Stimulated activated CD8-positive, alpha-beta memory T cell treated with anti-CD3 and anti-CD28 coated beads, Interleukin-7, amount 100 ng/mL, for 1 hour (primary cell): ENCODE measurements at regions not wholly inside any gene's neighbourhood (a gene's known extent, or its start where the extent isn't known, plus 50 kb on each side); places are given as distances from the start of the nearest gene placed in this dataset.
"Not testable (repeated sequence)": the region's sequence is repeated elsewhere in the genome, so short reads cannot be mapped to it uniquely, and the experiment has no call there.

Experiments
- DNase-seq, 2 donors: peaks; one replicate each; pipeline ENCODE4 v3.0.0-alpha.2; 2020; ENCODE audit warnings: low read depth in 2 of 2

- no peak for DNase-seq
Measured at GRCh38 chr16:65808790-65809189, 557.7 kb upstream of the CDH5 start.

- DNase-seq: no peak
Measured at GRCh38 chr16:65807858-65808257, 558.6 kb upstream of the CDH5 start.

DNA sequence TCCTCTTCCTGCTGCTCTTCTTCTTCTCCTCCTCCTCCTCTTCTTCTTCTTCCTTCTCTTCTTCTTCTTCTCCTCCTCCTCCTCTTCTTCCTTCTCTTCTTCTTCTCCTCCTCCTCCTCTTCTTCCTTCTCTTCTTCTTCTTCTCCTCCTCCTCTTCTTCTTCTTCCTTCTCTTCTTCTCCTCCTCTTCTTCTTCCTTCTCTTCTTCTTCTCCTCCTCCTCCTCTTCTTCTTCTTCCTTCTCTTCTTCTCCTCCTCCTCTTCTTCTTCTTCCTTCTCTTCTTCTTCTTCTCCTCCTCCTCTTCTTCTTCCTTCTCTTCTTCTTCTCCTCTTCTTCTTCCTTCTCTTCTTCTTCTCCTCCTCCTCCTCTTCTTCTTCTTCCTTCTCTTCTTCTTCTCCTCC is 560.8 kb upstream of the CDH5 start:
- not testable (repeated sequence) for DNase-seq

DNA sequence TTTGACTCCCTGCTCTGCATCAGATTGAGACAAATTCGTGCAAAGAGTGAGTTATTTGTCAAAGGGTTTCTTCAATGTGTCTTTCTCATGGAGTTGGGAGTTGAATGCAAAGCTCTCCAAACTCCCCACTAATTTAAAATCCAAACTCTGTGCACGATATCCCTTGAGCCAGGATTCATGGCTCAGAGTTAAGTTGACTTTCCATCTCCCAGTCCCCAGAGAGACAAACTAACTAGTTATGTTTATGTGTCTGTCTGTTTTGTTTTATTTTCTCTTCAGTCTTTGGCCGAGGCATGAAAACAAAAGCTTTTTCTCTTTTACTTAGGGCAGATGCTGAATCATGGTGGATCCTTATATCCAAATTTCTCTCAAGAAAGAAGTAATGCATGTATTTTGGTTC is 570.0 kb upstream of the CDH5 start:
- DNase-seq: no peak

DNA sequence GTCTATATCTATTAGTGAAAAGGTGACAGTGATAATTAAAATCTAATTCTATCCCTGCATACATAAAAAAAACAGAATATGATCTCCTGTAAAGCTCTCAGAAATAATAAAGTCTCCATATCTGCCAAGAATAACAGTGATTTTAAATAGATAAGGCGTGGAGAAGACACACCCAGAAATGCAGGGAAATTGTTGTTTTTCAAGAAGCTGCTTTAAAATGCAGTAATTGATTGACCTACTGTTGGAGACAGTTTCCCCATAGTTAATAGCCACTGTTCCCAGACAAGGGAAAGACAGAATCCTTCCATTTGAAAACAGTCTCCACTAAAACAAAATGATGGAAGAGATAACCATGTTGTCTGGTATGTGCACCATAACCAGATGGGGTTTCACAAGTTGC is 571.5 kb upstream of the CDH5 start:
- no peak for DNase-seq

- DNase-seq: no peak
Measured at GRCh38 chr16:65793781-65794180, 572.7 kb upstream of the CDH5 start.

DNA sequence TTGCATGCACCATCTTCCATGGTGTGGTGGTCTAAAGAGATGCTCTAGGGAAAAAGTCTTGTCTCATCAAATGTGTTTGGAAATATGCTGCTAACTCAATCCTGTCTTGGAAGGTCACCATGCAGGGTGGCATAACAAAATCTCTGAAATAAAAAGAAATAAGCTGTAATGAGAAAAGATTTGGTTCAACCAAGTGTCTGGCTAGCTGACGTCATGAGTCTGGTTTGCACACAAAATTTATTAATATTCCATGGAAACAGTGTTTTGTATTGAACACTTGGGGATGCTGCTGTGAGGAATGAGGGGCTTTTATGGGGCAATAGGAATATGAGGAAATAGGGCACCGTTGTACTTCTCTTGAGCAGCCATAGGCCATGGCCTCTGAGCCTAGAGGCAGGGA is 575.7 kb upstream of the CDH5 start:
- DNase-seq: no peak

DNA sequence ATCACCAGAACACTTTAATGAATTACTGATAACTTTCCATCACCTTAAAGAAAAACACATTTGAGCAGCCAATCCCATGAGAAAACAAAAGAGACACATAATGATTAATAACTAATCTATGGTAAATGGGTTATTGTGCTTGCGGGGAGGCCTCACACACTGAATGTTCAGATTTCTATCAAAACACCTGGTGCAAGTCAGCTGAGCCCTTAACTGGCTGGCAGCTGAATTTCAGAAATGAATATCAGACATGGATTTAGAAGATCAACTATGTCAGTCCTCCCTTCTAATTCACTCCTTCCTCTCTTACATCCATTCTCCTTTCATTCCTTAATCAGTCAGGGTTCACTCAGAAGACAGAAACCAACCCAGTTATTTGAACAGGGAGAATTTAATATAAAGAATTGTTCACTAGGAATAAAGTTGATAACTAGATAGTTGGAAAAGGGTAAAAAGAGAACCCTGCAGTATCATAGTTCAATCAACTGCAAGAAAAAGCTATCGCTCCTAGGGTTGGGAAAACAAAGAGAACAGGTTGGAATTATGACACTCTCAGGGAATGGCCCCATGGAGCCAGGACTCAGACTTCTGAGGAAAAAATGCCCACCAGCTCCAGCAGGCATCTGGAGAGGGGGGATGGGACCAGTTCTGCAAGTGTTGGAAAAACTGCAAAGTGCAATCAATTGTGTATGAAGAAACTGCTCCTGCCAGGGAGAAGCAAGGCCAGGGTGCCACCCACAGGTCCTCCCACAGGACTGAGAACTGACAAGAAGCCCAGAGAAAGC is 577.1 kb upstream of the CDH5 start:
- DNase-seq: no peak

GRCh38 chr16:65788434-65789140 is 577.9 kb upstream of the CDH5 start:
- DNase-seq: no peak

GRCh38 chr16:65787921-65788320 is 578.6 kb upstream of the CDH5 start:
- DNase-seq: no peak

DNA sequence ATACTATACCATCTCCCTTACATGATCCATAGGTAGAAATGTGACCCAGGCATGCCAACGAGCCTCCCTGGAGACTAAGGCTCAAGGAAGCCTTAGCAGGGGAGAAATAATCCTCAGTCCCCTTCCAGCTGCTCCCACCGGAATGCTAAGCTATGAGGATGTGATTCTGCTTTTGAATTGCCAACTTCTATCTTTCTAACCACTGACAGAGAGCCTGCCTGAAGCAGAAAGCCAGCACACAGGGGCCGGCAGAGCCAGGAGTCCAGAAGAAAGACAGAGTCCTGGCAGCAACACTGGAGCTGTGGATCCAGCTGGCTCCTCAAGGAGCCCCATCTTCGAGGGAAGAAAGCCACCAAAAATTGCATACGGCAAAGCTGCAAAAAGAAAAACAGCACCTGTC is 579.6 kb upstream of the CDH5 start:
- no peak for DNase-seq

DNA sequence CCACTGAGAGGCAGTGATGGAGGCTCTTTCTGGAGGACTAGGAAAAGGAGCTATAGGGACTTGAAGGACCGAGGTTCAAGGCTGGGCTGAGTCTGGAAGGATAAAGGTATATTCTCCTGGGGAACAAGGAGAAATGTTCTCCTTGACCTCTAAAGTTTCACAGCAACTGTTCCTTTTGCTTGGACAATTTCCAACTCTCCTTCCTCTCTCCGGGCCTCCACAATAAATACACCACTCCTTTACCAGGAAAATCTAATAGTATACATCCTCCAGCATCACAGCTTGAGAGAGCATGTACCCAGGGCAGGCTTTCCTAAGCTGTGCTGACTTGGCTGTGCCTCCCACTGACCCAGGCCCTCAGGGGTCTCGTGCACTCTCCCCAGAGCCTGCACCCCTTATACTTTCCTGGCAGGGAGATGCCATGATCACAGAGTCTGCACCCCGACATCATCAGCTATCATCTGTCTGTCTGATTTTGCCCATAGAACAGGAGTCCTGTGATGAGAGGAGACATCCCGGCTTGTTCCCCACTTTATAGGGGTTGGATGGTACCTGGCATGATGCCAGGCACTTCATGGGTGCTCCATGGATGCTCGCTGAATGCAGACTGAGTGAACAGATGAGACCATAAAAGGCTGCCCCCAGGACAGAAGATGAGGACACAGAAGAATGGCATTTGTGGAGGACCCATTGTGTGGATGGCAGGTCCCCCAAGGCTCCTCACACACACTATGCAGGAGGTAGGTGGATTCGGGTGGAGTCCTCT is 582.6 kb upstream of the CDH5 start:
- DNase-seq: no peak

DNA sequence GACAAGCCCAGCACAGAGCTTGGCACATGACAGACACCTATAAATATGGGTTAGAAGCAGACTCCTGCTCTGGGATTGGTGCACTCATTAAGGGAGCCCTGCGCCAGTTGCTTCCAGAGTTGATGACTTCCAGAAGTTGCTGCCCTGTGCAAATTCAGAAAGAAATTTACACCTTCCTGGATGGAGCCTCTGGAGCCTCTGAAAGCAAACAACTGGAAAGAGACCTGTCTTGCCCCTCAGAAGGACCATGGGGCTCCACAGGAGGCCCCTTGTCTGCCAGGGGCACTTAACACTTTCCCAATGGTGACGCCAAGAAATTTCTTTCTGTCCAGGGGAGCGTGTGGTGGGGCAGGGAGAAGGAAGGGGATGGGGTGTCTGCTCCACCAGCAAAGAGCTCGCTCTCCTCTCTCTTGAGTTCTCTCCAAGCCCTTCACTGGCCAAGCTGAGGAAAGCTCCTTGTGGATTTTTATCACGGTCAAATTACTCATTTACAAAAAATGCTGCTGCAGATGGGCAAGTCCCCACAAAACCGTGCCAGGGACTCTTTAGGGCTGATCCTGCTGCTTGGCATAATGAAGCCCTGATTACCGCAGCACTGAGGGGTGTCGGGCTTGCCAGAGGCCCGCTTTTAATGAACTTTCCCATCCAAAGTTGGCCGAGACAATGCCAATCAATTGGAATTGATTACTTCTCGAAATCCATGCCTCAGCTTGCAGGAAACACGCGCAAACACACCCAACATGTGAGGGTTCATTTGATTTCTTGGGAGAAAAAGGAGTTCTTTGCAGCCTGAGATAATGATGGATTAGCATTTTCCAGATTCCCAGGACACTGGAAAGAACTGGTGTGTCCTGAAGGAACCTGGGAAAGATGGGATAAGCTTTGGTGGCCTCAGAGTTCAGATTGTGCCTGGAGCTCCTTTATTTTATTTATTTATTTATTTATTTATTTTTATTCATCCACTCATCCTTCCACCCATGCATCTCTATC is 583.6 kb upstream of the CDH5 start:
- DNase-seq: no peak

- DNase-seq: no peak
Measured at GRCh38 chr16:65781855-65782254, 584.6 kb upstream of the CDH5 start.

- no peak for DNase-seq
Measured at GRCh38 chr16:65781363-65781762, 585.1 kb upstream of the CDH5 start.

DNA sequence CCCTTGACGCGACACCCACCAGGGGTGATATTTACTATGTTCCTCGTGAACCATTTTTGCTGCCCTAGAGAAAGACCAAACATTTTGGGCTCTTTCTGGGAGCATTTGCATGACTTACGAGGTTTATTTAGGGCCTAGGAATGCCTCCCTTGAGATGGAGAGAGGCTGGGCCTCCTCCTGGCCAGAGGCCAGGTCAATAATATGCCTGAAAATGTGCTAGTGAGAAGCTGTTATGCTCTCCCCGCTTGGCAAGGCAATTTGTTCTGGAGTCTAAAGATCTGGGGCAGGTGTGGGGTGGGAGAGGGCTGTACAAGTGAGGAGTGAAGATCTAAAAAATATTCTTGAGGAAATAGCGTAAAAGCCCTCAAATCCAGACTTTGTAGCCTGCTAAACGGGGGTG is 587.3 kb upstream of the CDH5 start:
- no peak for DNase-seq

GRCh38 chr16:65776639-65777183 is 589.8 kb upstream of the CDH5 start:
- DNase-seq: no peak

DNA sequence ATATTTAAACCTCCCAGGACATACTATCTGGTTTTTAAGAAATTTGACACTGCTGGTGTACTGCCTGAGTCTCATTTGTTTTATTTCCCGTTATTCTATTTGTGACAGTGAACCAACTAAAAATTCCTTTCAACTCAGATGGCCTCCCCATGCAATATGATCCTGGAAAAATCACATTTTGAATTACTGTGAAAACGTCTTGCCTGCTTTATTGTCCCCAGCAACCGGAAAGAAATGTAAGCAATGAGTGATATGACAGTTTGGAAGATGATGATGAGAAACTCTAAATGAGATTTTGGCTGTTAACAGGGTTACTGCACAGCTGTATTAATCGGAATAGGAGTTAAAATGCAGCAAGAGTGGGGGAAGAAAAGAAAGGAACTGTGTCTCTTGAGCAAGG is 590.7 kb upstream of the CDH5 start:
- DNase-seq: no peak

DNA sequence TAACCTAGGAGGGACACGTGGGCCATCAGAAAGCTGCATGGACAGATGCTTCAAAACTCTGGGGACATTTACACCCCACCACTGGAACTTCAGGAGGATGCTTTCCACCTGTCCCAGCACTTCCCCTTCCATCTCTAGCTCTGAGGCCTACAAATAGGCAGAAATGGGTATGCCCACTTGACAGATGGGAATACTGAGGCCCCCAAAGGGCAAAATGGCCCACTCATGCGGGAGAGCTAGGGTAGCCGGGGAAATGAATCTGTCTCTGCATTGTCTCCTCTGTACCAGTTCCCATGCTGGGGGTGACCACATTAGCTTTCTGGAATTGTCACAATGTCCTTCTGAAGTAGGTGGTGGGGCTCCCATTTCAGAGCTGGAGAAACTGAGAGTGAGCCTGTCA is 592.1 kb upstream of the CDH5 start:
- no peak for DNase-seq

- no peak for DNase-seq
Measured at GRCh38 chr16:65773301-65773874, 593.1 kb upstream of the CDH5 start.
